DMS 273 (cell line): ENCODE measurements at regions not wholly inside any gene's neighbourhood (a gene's known extent, or its start where the extent isn't known, plus 50 kb on each side); places are given as distances from the start of the nearest gene placed in this dataset.
"Not testable (repeated sequence)": the region's sequence is repeated elsewhere in the genome, so short reads cannot be mapped to it uniquely, and the experiment has no call there.

ENCODE experiments used
- DNase-seq: peaks from one replicate; lab custom pipeline; 2025; ENCODE audit not compliant: unreplicated experiment; lab: John Stamatoyannopoulos, UW

GRCh38 chr11:90512846-90513245, 290.0 kb upstream of the CHORDC1 start:
- no peak for DNase-seq

- DNase-seq = no peak
Observed at GRCh38 chr11:90510839-90511238, 288.0 kb upstream of the CHORDC1 start.

GRCh38 chr11:90500922-90501568, 278.2 kb upstream of the CHORDC1 start:
- DNase-seq = no peak

- DNase-seq = no peak
Observed at GRCh38 chr11:90496722-90497121, 273.9 kb upstream of the CHORDC1 start.

- no peak for DNase-seq
Observed at GRCh38 chr11:90493379-90493778, 270.5 kb upstream of the CHORDC1 start.

GRCh38 chr11:90491466-90491865, 268.6 kb upstream of the CHORDC1 start:
- no peak for DNase-seq

GRCh38 chr11:90476442-90477007, 253.7 kb upstream of the CHORDC1 start:
- peak; percentile 50 for DNase-seq

GRCh38 chr11:90468923-90469322, 246.1 kb upstream of the CHORDC1 start:
- no peak for DNase-seq

- no peak for DNase-seq
Observed at GRCh38 chr11:90465553-90465952, 242.7 kb upstream of the CHORDC1 start.

- not testable (repeated sequence) for DNase-seq
Observed at GRCh38 chr11:90455347-90455920, 232.6 kb upstream of the CHORDC1 start.

- DNase-seq = no peak
Observed at GRCh38 chr11:90453525-90453924, 230.7 kb upstream of the CHORDC1 start.

GRCh38 chr11:90449606-90450005, 226.8 kb upstream of the CHORDC1 start:
- DNase-seq = no peak

GRCh38 chr11:90448256-90448655, 225.4 kb upstream of the CHORDC1 start:
- DNase-seq = no peak

- DNase-seq = no peak
Observed at GRCh38 chr11:90447618-90448017, 224.8 kb upstream of the CHORDC1 start.

- DNase-seq = no peak
Observed at GRCh38 chr11:90446207-90446606, 223.4 kb upstream of the CHORDC1 start.

GRCh38 chr11:90438069-90438468, 215.2 kb upstream of the CHORDC1 start:
- no peak for DNase-seq

GRCh38 chr11:90434858-90435257, 212.0 kb upstream of the CHORDC1 start:
- DNase-seq = peak; percentile 8

- peak; percentile 0 for DNase-seq
Observed at GRCh38 chr11:90428836-90429235, 206.0 kb upstream of the CHORDC1 start.

GRCh38 chr11:90426442-90426841, 203.6 kb upstream of the CHORDC1 start:
- no peak for DNase-seq

- no peak for DNase-seq
Observed at GRCh38 chr11:90423378-90423777, 200.5 kb upstream of the CHORDC1 start.

GRCh38 chr11:90422787-90423186, 199.9 kb upstream of the CHORDC1 start:
- DNase-seq = not testable (repeated sequence)

- DNase-seq = no peak
Observed at GRCh38 chr11:90414221-90414620, 191.4 kb upstream of the CHORDC1 start.

- no peak for DNase-seq
Observed at GRCh38 chr11:90407350-90407749, 184.5 kb upstream of the CHORDC1 start.
